Loucy (cell line): ENCODE measurements at regions not wholly inside any gene's neighbourhood (a gene's known extent, or its start where the extent isn't known, plus 50 kb on each side); places are given as distances from the start of the nearest gene placed in this dataset.

Experiments used
- CTCF ChIP-seq: fragments of 200-600 bp; sonication (generic); conservative IDR thresholded peaks from 2 replicates; pipeline ENCODE4 v1.5.1; 2014; ENCODE audit warnings: mild to moderate bottlenecking, antibody characterized with exemption, low read length
- EZH2phosphoT487 ChIP-seq: fragments of 200-600 bp; IDR thresholded peaks from 2 replicates; pipeline ENCODE4 v1.6.1; 2018; ENCODE audit warnings: antibody characterized with exemption, mild to moderate bottlenecking, moderate library complexity, borderline replicate concordance

DNA sequence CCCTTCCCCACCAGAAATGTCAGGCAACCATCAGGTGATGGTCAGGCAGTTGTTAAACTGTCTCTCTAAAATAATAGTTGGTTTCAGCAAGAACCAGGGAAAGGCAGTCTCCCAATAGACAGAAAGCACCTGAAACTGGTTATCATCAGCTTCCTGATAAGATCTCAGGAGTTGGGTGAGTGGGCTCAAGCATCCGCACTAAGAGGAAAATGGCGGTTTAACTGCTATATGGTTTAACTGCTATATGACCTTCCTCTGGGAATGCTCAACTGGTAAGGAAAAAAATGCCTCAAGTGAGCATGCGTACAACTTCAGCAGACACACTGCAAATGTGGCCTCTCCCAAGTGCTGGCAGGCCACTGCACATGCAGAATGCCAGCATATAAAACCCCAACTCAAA, 240.8 kb upstream of the CMC1 start:
- TF ChIP-seq CTCF = no peak
- TF ChIP-seq EZH2phosphoT487 = no peak
